MCF 10A (cell line): ENCODE measurements at regions not wholly inside any gene's neighbourhood (a gene's known extent, or its start where the extent isn't known, plus 50 kb on each side); places are given as distances from the start of the nearest gene placed in this dataset.

Experiments
- BruUV-seq: library from RNA; stranded (reverse); fragments of 400-500 nt; replicated peaks from 2 replicates; lab custom pipeline; 2021; lab: Mats Ljungman, UMichigan
- CTCF ChIA-PET: fragments of 300-600 bp; sonication (Branson Sonifier 250); formaldehyde crosslinking; extraction: SDS; loops from one replicate; lab custom pipeline; 2021; ENCODE audit warnings: antibody characterized with exemption, inconsistent platforms; lab: Yijun Ruan, JAX
- POLR2A ChIA-PET: fragments of 300-600, 350-650 bp; sonication (Branson Sonifier 250); formaldehyde crosslinking; extraction: SDS; loops from one replicate; lab custom pipeline; 2020; ENCODE audit warnings: antibody characterized with exemption, inconsistent platforms; lab: Yijun Ruan, JAX
- DNase-seq: peaks from one replicate; pipeline ENCODE4 v3.0.0-alpha.2; 2018; ENCODE audit not compliant: unreplicated experiment
- H3K27ac Mint-ChIP-seq: one replicate; pipeline ENCODE4 v1.8.0; 2022; ENCODE audit warnings: mild to moderate bottlenecking, low read depth, mixed read lengths; ENCODE audit not compliant: unreplicated experiment
- H3K27me3 Mint-ChIP-seq: one replicate; pipeline ENCODE4 v1.8.0; 2022; ENCODE audit warnings: mixed read lengths; ENCODE audit not compliant: insufficient read depth, unreplicated experiment
- H3K36me3 Mint-ChIP-seq: one replicate; pipeline ENCODE4 v1.8.0; 2022; ENCODE audit warnings: mild to moderate bottlenecking, moderate library complexity, mixed read lengths; ENCODE audit not compliant: insufficient read depth, unreplicated experiment
- H3K4me1 Mint-ChIP-seq: one replicate; pipeline ENCODE4 v1.8.0; 2022; ENCODE audit warnings: mixed read lengths; ENCODE audit not compliant: insufficient read depth, unreplicated experiment
- H3K4me3 Mint-ChIP-seq: one replicate; pipeline ENCODE4 v1.8.0; 2022; ENCODE audit warnings: mild to moderate bottlenecking, moderate library complexity, mixed read lengths; ENCODE audit not compliant: unreplicated experiment
- H3K9me3 Mint-ChIP-seq: one replicate; pipeline ENCODE4 v1.8.0; 2022; ENCODE audit warnings: mixed read lengths; ENCODE audit not compliant: unreplicated experiment
- intact Hi-C: fragments of 100-400 bp; cut with micrococcal nuclease; formaldehyde crosslinking; loops from 2 replicates; pipeline ENCODE4 v1.14.1; 2022
- TF ChIP-seq, protein P1 (sequence below): fragments of 200-600 bp; IDR thresholded peaks from one replicate; pipeline ENCODE4 v1.8.0; 2022; ENCODE audit warnings: antibody characterized with exemption, mild to moderate bottlenecking; ENCODE audit not compliant: unreplicated experiment

DNA sequence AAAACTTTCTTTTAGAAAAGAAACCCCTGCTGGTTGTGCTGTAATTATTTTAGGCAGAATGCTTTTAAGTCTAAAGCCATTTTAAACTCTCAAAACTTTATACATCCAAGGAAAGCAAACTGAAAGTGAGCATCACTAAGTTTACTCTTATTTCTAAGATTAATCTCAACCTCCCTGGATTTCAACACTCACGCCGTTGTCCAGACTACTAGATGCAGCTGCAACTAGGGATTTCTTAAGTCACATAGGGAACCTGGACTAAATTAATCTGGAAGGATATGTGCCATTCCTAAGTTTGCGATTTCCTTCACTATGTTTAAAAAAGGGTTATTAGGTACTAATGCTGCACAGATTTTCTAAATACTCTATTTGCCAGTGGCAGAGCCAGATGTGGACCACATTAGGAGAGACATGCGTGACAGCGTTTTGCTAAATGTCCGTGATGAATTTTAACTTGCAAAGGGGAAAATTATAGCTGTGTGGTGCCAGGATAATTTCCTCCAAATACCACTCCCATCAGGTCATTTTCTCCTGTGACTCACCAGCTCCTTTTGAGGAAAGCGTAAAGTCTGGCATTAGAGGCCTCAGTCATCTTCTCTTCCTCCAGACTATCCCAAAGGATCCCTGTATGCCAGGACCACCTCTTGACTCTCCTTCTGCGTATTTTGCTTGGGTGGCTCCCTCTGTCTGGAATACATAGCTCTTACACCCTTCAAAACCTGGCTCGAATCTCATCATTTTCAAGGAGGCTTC is 143.7 kb downstream of the ATL2 start:
- no TSS peak for BruUV-seq
- H3K4me1 Mint-ChIP-seq, result peaks cover 53% of the 10 kb centered on the region
- H3K36me3 Mint-ChIP-seq, result peaks cover 28% of the 10 kb centered on the region
- TF ChIP-seq, protein P1, sequence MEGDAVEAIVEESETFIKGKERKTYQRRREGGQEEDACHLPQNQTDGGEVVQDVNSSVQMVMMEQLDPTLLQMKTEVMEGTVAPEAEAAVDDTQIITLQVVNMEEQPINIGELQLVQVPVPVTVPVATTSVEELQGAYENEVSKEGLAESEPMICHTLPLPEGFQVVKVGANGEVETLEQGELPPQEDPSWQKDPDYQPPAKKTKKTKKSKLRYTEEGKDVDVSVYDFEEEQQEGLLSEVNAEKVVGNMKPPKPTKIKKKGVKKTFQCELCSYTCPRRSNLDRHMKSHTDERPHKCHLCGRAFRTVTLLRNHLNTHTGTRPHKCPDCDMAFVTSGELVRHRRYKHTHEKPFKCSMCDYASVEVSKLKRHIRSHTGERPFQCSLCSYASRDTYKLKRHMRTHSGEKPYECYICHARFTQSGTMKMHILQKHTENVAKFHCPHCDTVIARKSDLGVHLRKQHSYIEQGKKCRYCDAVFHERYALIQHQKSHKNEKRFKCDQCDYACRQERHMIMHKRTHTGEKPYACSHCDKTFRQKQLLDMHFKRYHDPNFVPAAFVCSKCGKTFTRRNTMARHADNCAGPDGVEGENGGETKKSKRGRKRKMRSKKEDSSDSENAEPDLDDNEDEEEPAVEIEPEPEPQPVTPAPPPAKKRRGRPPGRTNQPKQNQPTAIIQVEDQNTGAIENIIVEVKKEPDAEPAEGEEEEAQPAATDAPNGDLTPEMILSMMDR, result no peak
- ChIA-PET POLR2A (interaction anchor here (1.2 to 1.6 kb wide), 4 partner anchors 12 to 87 kb away, joined by 3 to 6 read pairs (median 5); no protein-coding TSS in a partner anchor), CTCF (interaction anchor here (0.7 to 0.9 kb wide), 2 partner anchors 8 to 15 kb away, joined by 3 read pairs; no protein-coding TSS in a partner anchor)
- no peak overlapping the region for H3K27ac Mint-ChIP-seq
- no peaks in the 10 kb centered on the region for H3K27me3 Mint-ChIP-seq
- no peak overlapping the region for H3K4me3 Mint-ChIP-seq
- peak; percentile 59 for DNase-seq
- H3K9me3 Mint-ChIP-seq, result peaks cover 6% of the 10 kb centered on the region
- intact Hi-C loops, result no loop called here

GRCh38 chr2:38232454-38232853 is 144.6 kb downstream of the ATL2 start:
- peaks cover 6% of the 10 kb centered on the region for H3K9me3 Mint-ChIP-seq
- intact Hi-C loops, result no loop called here

DNA sequence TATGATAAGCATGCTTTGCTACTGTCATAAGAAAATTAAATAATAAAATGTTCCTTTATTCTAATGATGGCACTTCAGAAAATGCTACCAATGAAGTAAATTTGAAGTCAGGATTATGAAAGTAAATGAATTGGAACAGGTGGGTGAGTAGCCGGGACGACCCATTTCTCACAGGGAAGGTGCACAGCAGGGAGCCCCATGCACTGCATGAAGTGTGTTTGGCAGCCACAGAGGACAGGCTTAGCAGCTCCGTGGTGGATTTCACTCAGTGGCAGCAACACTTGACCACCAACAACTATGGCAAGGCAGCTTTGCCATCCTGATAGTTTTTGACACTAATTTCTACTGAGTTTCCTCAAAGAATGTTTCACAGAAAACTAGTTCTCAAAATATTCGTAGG is 146.3 kb downstream of the ATL2 start:
- H3K9me3 Mint-ChIP-seq, result peaks cover 6% of the 10 kb centered on the region
- POLR2A ChIA-PET, result interaction anchor here (1.2 to 1.5 kb wide), 2 partner anchors 8 to 9 kb away, joined by 5 to 7 read pairs; no protein-coding TSS in a partner anchor
- DNase-seq, result no peak
- H3K27ac Mint-ChIP-seq, result no peak overlapping the region
- no peaks in the 10 kb centered on the region for H3K27me3 Mint-ChIP-seq
- intact Hi-C loops, result no loop called here
- H3K36me3 Mint-ChIP-seq, result peaks cover 36% of the 10 kb centered on the region
- peaks cover 37% of the 10 kb centered on the region for H3K4me1 Mint-ChIP-seq
- CTCF ChIA-PET, result interaction anchor here (1.0 kb wide), 1 partner anchor 15 kb away, joined by 5 read pairs; no protein-coding TSS in a partner anchor
- TF ChIP-seq, protein P1, result no peak
- no peak overlapping the region for H3K4me3 Mint-ChIP-seq
- no TSS peak for BruUV-seq

More at GRCh38 chr2:38232454-38232853, 144.6 kb downstream of the ATL2 start:
- no TSS peak for BruUV-seq
- POLR2A ChIA-PET, result interaction anchor here (1.3 kb wide), 1 partner anchor 86 kb away, joined by 6 read pairs; no protein-coding TSS in a partner anchor
- TF ChIP-seq, protein P1, result no peak
- Mint-ChIP-seq H3K36me3 (peaks cover 34% of the 10 kb centered on the region), H3K27ac (no peak overlapping the region), H3K27me3 (no peaks in the 10 kb centered on the region), H3K4me3 (no peak overlapping the region), H3K4me1 (peaks cover 48% of the 10 kb centered on the region)
- DNase-seq, result no peak
- CTCF ChIA-PET, result interaction anchor here (1.1 to 1.7 kb wide), 2 partner anchors 11 to 14 kb away, joined by 3 to 4 read pairs; no protein-coding TSS in a partner anchor

GRCh38 chr2:38228753-38229152 is 148.3 kb downstream of the ATL2 start:
- Mint-ChIP-seq H3K9me3 (no peaks in the 10 kb centered on the region), H3K27ac (no peak overlapping the region), H3K36me3 (peaks cover 39% of the 10 kb centered on the region), H3K4me1 (peaks cover 42% of the 10 kb centered on the region), H3K4me3 (no peak overlapping the region), H3K27me3 (no peaks in the 10 kb centered on the region)
- no peak for DNase-seq
- TF ChIP-seq, protein P1, result no peak
- POLR2A ChIA-PET, result interaction anchor here (0.7 kb wide), 1 partner anchor 18 kb away, joined by 3 read pairs; no protein-coding TSS in a partner anchor
- BruUV-seq, result no TSS peak
- intact Hi-C loops, result no loop called here
- CTCF ChIA-PET, result no interaction called here
